ENCODE measurements at regions not wholly inside any gene's neighbourhood (a gene's known extent, or its start where the extent isn't known, plus 50 kb on each side); places are given as distances from the start of the nearest gene placed in this dataset.

DNA sequence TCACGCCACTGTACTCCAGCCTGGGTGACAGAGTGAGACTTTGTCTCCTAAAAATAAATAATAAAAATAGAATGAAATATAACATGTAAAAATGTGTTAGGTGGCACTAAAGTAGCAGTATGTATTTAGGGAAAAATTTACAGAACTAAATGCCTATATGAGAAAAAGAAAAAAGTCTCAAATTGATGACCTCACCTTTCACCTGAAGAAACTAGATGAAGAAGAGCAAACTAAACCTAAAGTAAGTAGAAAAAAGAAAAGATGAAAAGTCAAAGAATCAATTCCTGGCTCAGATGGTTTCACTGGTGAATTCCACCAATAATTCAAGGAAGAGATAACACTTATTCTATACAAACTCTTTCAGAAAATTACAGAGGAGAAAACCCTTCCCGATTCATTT, 106.5 kb upstream of the NANOS1 start:
- whole genome bisulfite sequencing, 2 donors: 84 to 92% methylated on average over 2 of the region's 2 CpGs
- no peak for DNase-seq
- no peak overlapping the region for H3K4me3 ChIP-seq
- no peak for ATAC-seq
- no peaks in the 10 kb centered on the region for H3K36me3 ChIP-seq (replicated peaks in 1 of 2; ENCODE audit: insufficient read depth in 1 of 2, low read depth in 2 of 2)
- H3K9me3 ChIP-seq: no peaks in the 10 kb centered on the region
- H3K4me1 ChIP-seq: no peaks in the 10 kb centered on the region
- intact Hi-C loops (cut with DNase I): no loop called here
- TF ChIP-seq POLR2A (IDR thresholded peaks at IDR 0.05): no peak
- TF ChIP-seq, protein P1, sequence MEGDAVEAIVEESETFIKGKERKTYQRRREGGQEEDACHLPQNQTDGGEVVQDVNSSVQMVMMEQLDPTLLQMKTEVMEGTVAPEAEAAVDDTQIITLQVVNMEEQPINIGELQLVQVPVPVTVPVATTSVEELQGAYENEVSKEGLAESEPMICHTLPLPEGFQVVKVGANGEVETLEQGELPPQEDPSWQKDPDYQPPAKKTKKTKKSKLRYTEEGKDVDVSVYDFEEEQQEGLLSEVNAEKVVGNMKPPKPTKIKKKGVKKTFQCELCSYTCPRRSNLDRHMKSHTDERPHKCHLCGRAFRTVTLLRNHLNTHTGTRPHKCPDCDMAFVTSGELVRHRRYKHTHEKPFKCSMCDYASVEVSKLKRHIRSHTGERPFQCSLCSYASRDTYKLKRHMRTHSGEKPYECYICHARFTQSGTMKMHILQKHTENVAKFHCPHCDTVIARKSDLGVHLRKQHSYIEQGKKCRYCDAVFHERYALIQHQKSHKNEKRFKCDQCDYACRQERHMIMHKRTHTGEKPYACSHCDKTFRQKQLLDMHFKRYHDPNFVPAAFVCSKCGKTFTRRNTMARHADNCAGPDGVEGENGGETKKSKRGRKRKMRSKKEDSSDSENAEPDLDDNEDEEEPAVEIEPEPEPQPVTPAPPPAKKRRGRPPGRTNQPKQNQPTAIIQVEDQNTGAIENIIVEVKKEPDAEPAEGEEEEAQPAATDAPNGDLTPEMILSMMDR (IDR thresholded peaks at IDR 0.05): no peak
- no peaks in the 10 kb centered on the region for H3K27me3 ChIP-seq
- H3K27ac ChIP-seq: no peak overlapping the region

DNA sequence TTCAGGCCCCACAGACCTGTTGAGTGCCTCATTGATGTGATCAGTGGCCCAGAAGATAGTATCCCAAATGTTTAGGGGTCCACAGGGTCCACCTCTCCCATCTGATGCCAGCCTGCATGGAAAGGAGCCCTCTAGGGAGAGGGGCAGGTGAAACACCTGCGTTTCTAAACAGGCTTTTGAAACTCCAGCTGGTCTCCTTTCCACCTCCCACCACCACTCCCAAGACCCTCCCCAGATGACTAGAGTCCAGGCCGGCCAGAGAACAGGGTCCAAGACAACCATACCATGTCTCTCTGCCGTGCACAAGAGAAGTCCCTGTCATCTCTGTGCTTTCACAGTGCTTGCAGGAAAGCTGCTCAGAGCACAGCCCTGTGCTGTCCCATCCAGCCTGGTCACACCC, 105.0 kb upstream of the NANOS1 start:
- H3K4me3 ChIP-seq: no peak overlapping the region
- no peaks in the 10 kb centered on the region for H3K4me1 ChIP-seq
- no peak overlapping the region for H3K27ac ChIP-seq
- H3K9me3 ChIP-seq: no peaks in the 10 kb centered on the region
- no peaks in the 10 kb centered on the region for H3K36me3 ChIP-seq (replicated peaks in 1 of 2; ENCODE audit: insufficient read depth in 1 of 2, low read depth in 2 of 2)
- DNase-seq (no peak), ATAC-seq (no peak)
- intact Hi-C loops (cut with DNase I): no loop called here
- WGBS, 2 donors: 50 to 57% methylated on average over 3 of the region's 3 CpGs
- TF ChIP-seq, protein P1 (IDR thresholded peaks at IDR 0.05): no peak
- TF ChIP-seq POLR2A (IDR thresholded peaks at IDR 0.05): no peak
- no peaks in the 10 kb centered on the region for H3K27me3 ChIP-seq

DNA sequence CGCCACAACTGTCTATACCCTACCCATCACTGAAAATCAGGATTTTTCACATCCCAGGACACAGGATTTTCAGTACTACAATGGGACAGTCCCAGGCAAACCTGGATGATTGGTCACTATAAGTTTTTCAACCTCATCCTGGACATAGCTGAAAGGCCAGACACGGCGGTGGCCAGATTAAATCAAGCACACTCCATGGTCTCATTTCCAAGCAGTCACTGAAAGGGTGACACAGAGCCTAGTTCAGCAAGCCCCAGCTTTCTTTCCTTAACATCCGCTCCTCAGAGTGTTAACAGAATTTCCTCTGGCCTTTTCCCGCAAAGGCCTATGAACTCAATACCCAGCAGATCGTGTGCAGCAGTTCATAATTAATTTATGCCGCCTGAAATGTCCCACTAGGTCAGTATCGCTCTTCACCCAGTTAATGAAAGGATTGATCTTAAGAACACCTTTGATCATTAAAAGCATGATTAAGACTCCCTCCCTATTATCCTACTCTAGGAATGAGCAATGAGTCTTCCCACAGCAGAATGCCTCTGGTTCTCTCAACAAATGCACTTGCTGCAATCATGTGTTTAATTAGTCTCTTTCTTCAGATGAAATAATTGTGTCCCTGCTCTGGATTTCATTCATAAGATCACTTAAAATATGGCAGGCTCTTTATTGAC, 104.0 kb upstream of the NANOS1 start:
- Histone ChIP-seq H3K27me3 (no peaks in the 10 kb centered on the region), H3K4me1 (no peaks in the 10 kb centered on the region), H3K4me3 (no peak overlapping the region), H3K9me3 (no peaks in the 10 kb centered on the region), H3K27ac (no peak overlapping the region), H3K36me3 (replicated peaks in 1 of 2; ENCODE audit: insufficient read depth in 1 of 2, low read depth in 2 of 2) (no peaks in the 10 kb centered on the region)
- WGBS, 2 donors: 72 to 82% methylated on average over 8 of the region's 8 CpGs
- no peak for ATAC-seq
- DNase-seq: no peak
- intact Hi-C loops (cut with DNase I): no loop called here
- TF ChIP-seq, protein P1 (IDR thresholded peaks at IDR 0.05): no peak
- no peak for TF ChIP-seq POLR2A (IDR thresholded peaks at IDR 0.05)

DNA sequence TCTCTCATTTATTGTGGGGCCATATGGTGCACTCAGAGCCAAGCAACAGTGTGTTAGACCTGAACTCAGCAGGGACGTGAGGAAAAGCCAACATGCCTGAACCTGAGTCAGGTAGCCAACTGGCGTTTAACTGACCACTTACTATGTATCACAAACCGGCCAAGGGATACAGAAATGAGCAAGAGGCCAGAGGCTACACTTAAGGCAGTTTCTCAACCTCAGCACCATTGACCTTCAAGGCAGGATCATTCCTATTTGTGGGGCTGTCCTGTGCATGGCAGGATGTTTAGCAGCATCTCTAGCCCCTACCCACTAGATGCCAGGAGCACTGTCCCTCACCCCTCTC, 103.5 kb upstream of the NANOS1 start:
- Histone ChIP-seq H3K4me3 (no peak overlapping the region), H3K4me1 (no peaks in the 10 kb centered on the region), H3K9me3 (no peaks in the 10 kb centered on the region), H3K27me3 (no peaks in the 10 kb centered on the region), H3K36me3 (replicated peaks in 1 of 2; ENCODE audit: insufficient read depth in 1 of 2, low read depth in 2 of 2) (no peaks in the 10 kb centered on the region), H3K27ac (no peak overlapping the region)
- DNase-seq (no peak), ATAC-seq (no peak)
- no peak for TF ChIP-seq POLR2A (IDR thresholded peaks at IDR 0.05)
- TF ChIP-seq, protein P1 (IDR thresholded peaks at IDR 0.05): no peak
- intact Hi-C loops (cut with DNase I): no loop called here
- WGBS, 2 donors: 66 to 76% methylated on average over 3 of the region's 3 CpGs

DNA sequence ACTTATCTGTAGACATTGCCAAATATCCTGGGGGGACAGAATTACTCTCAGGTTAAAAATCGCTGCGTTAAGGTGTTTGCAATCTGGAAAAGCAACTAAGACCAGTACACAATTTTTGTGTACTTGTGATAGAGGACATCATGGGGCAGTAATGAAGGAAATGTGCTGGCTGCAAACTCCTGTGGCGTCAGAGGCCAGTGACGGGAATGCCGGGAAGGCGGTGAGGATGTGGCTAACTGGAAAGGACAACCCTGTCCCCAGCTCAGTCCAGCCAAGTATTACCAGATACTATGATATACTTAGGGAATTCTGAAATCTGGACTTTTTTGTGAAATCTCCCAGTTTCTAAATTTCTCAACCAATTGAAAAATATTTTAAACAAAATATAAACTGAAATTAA, 103.1 kb upstream of the NANOS1 start:
- Histone ChIP-seq H3K27ac (no peak overlapping the region), H3K4me1 (no peaks in the 10 kb centered on the region), H3K36me3 (replicated peaks in 1 of 2; ENCODE audit: insufficient read depth in 1 of 2, low read depth in 2 of 2) (no peaks in the 10 kb centered on the region), H3K4me3 (no peak overlapping the region), H3K9me3 (no peaks in the 10 kb centered on the region), H3K27me3 (no peaks in the 10 kb centered on the region)
- TF ChIP-seq POLR2A (IDR thresholded peaks at IDR 0.05): no peak
- TF ChIP-seq, protein P1 (IDR thresholded peaks at IDR 0.05): no peak
- DNase-seq (no peak), ATAC-seq (no peak)
- 74 to 82% methylated on average over 6 of the region's 6 CpGs for WGBS, 2 donors
- intact Hi-C loops (cut with DNase I): no loop called here
